ENCODE measurements at regions not wholly inside any gene's neighbourhood (a gene's known extent, or its start where the extent isn't known, plus 50 kb on each side); places are given as distances from the start of the nearest gene placed in this dataset.

- BruUV-seq (replicated peaks) = no TSS peak
- Histone ChIP-seq H3K4me2 (no peak overlapping the region), H3K9me2 (ENCODE audit: insufficient read depth) (no peaks in the 10 kb centered on the region), H3K36me3 (ENCODE audit: low read depth) (no peaks in the 10 kb centered on the region), H3F3A (ENCODE audit: insufficient read depth, low read depth) (no peaks in the 10 kb centered on the region), H3K4me3 (no peak overlapping the region), H2AFZ (no peak overlapping the region), H3K4me1 (replicated peaks; ENCODE audit: insufficient read depth) (no peaks in the 10 kb centered on the region), H3K27ac (no peak overlapping the region), H3K27me3 (ENCODE audit: insufficient read depth, low read depth) (no peaks in the 10 kb centered on the region), H3K9me3 (ENCODE audit: insufficient read depth, low read depth) (no peaks in the 10 kb centered on the region), H3K79me2 (ENCODE audit: low read depth) (no peaks in the 10 kb centered on the region), H4K20me1 (ENCODE audit: insufficient read depth) (no peaks in the 10 kb centered on the region)
- ChIA-PET POLR2A (ENCODE audit: unreplicated experiment) (no interaction called here), CTCF (no interaction called here)
- intact Hi-C loops (cut with micrococcal nuclease; ENCODE audit: unreplicated experiment) = no loop called here
- no peak for DNase-seq
- TF ChIP-seq CTCF (conservative IDR thresholded peaks at IDR 0.05) (no peak), EZH2 (IDR thresholded peaks at IDR 0.05; ENCODE audit: low read depth) (no peak)
Measured at GRCh38 chrX:7574325-7574724, 268.6 kb upstream of the VCX start.

GRCh38 chrX:7570432-7571029 lies 272.4 kb upstream of the VCX start:
- CTCF ChIA-PET = no interaction called here
- Histone ChIP-seq H3K4me2 (no peak overlapping the region), H4K20me1 (ENCODE audit: insufficient read depth) (no peaks in the 10 kb centered on the region), H3K4me3 (no peak overlapping the region), H3K79me2 (ENCODE audit: low read depth) (no peaks in the 10 kb centered on the region), H3F3A (ENCODE audit: insufficient read depth, low read depth) (no peaks in the 10 kb centered on the region), H3K9me2 (ENCODE audit: insufficient read depth) (no peaks in the 10 kb centered on the region), H2AFZ (no peak overlapping the region), H3K4me1 (replicated peaks; ENCODE audit: insufficient read depth) (no peaks in the 10 kb centered on the region), H3K36me3 (ENCODE audit: low read depth) (no peaks in the 10 kb centered on the region), H3K27ac (no peak overlapping the region), H3K9me3 (ENCODE audit: insufficient read depth, low read depth) (no peaks in the 10 kb centered on the region), H3K27me3 (ENCODE audit: insufficient read depth, low read depth) (no peaks in the 10 kb centered on the region)
- TF ChIP-seq CTCF (conservative IDR thresholded peaks at IDR 0.05) (no peak), EZH2 (IDR thresholded peaks at IDR 0.05; ENCODE audit: low read depth) (no peak)
- BruUV-seq (replicated peaks) = no TSS peak
- intact Hi-C loops (cut with micrococcal nuclease; ENCODE audit: unreplicated experiment) = no loop called here
- POLR2A ChIA-PET (ENCODE audit: unreplicated experiment) = interaction anchor here (0.7 kb wide), 1 partner anchor 834 kb away, joined by 7 read pairs; no protein-coding TSS in a partner anchor
- DNase-seq = peak in 1 of 2 experiments; percentile 35

GRCh38 chrX:7568597-7568996 lies 274.4 kb upstream of the VCX start:
- Histone ChIP-seq H4K20me1 (ENCODE audit: insufficient read depth) (no peaks in the 10 kb centered on the region), H3K9me2 (ENCODE audit: insufficient read depth) (no peaks in the 10 kb centered on the region), H3K4me1 (replicated peaks; ENCODE audit: insufficient read depth) (no peaks in the 10 kb centered on the region), H3K36me3 (ENCODE audit: low read depth) (no peaks in the 10 kb centered on the region), H3K4me2 (no peak overlapping the region), H3K4me3 (no peak overlapping the region), H3K79me2 (ENCODE audit: low read depth) (no peaks in the 10 kb centered on the region), H3K27ac (no peak overlapping the region), H3K9me3 (ENCODE audit: insufficient read depth, low read depth) (no peaks in the 10 kb centered on the region), H2AFZ (no peak overlapping the region), H3F3A (ENCODE audit: insufficient read depth, low read depth) (no peaks in the 10 kb centered on the region), H3K27me3 (ENCODE audit: insufficient read depth, low read depth) (no peaks in the 10 kb centered on the region)
- BruUV-seq (replicated peaks) = no TSS peak
- no peak for DNase-seq
- intact Hi-C loops (cut with micrococcal nuclease; ENCODE audit: unreplicated experiment) = no loop called here
- TF ChIP-seq CTCF (conservative IDR thresholded peaks at IDR 0.05) (no peak), EZH2 (IDR thresholded peaks at IDR 0.05; ENCODE audit: low read depth) (no peak)
- ChIA-PET CTCF (no interaction called here), POLR2A (ENCODE audit: unreplicated experiment) (no interaction called here)
